Progenitor cell of endocrine pancreas (in vitro differentiated cells): ENCODE measurements at regions not wholly inside any gene's neighbourhood (a gene's known extent, or its start where the extent isn't known, plus 50 kb on each side); places are given as distances from the start of the nearest gene placed in this dataset.

Experiments
- DNase-seq: peaks from one replicate; pipeline ENCODE4 v3.0.0; 2021; ENCODE audit warnings: low spot score; ENCODE audit not compliant: unreplicated experiment
- H3K27ac Mint-ChIP-seq: 2 replicates; pipeline ENCODE4 v1.8.0; 2021; ENCODE audit warnings: mild to moderate bottlenecking, moderate library complexity, mixed read lengths
- H3K27me3 Mint-ChIP-seq: 2 replicates; pipeline ENCODE4 v1.8.0; 2021; ENCODE audit warnings: mixed read lengths
- H3K36me3 Mint-ChIP-seq: 2 replicates; pipeline ENCODE4 v1.8.0; 2022; ENCODE audit warnings: mixed read lengths; ENCODE audit not compliant: insufficient read depth
- H3K4me1 Mint-ChIP-seq: 2 replicates; pipeline ENCODE4 v1.8.0; 2021; ENCODE audit warnings: low read depth, mixed read lengths
- H3K4me3 Mint-ChIP-seq: 2 replicates; pipeline ENCODE4 v1.8.0; 2021; ENCODE audit warnings: low read depth, mild to moderate bottlenecking, moderate library complexity, mixed read lengths
- H3K9me3 Mint-ChIP-seq: 2 replicates; pipeline ENCODE4 v1.8.0; 2021; ENCODE audit warnings: low read depth, mixed read lengths
- TF ChIP-seq, protein P1 (sequence below): fragments of 200-600 bp; sonication (generic); IDR thresholded peaks from one replicate; pipeline ENCODE4 v1.5.0; 2021; ENCODE audit warnings: antibody characterized with exemption, mild to moderate bottlenecking; ENCODE audit not compliant: unreplicated experiment

DNA sequence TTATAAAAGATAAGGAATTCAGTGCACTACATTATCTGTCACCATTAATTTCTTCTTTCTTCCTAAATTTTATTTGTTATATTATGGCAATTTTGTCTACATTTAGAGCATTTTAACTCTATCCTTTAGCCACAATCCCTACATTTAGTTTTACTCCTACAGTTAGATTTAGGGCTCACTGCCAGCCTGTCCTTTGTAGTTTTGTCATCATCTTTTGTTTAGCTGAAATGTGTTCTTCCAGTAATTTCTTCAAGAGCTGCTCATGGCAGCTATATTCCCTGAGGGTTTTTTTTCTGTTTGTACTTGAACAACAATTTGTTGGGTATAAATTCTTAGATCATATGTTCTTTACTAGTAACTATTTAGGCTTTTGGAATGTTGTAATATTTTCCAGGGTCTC is 72.7 kb upstream of the B3GAT2 start:
- H3K36me3 Mint-ChIP-seq, result no peaks in the 10 kb centered on the region
- H3K27me3 Mint-ChIP-seq, result no peaks in the 10 kb centered on the region
- TF ChIP-seq, protein P1, sequence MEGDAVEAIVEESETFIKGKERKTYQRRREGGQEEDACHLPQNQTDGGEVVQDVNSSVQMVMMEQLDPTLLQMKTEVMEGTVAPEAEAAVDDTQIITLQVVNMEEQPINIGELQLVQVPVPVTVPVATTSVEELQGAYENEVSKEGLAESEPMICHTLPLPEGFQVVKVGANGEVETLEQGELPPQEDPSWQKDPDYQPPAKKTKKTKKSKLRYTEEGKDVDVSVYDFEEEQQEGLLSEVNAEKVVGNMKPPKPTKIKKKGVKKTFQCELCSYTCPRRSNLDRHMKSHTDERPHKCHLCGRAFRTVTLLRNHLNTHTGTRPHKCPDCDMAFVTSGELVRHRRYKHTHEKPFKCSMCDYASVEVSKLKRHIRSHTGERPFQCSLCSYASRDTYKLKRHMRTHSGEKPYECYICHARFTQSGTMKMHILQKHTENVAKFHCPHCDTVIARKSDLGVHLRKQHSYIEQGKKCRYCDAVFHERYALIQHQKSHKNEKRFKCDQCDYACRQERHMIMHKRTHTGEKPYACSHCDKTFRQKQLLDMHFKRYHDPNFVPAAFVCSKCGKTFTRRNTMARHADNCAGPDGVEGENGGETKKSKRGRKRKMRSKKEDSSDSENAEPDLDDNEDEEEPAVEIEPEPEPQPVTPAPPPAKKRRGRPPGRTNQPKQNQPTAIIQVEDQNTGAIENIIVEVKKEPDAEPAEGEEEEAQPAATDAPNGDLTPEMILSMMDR, result no peak
- DNase-seq, result no peak
- H3K4me3 Mint-ChIP-seq, result no peak overlapping the region
- H3K9me3 Mint-ChIP-seq, result peaks cover 11% of the 10 kb centered on the region
- H3K4me1 Mint-ChIP-seq, result peaks cover 27% of the 10 kb centered on the region
- no peak overlapping the region for H3K27ac Mint-ChIP-seq

DNA sequence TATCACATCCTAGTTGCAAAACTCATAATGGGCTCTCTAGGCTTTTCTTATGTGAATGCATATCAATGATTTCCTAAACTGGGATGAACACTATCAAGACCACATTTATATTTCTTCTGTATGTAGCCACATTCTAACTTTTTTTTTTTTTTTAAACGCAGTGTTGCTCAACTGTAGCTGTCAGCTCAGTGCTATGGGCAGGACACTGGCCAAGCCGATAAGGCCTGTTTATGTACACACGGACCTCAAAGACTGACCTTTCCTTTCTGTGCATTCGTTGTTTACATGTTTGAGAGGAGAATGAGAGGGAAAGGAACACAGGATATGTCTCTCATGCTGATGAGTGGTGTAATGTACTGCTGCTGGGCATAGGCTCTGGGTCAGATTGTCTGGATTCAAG is 75.1 kb upstream of the B3GAT2 start:
- no peak for DNase-seq
- Mint-ChIP-seq H3K9me3 (peaks cover 5% of the 10 kb centered on the region), H3K27ac (no peak overlapping the region), H3K4me3 (no peak overlapping the region), H3K36me3 (no peaks in the 10 kb centered on the region), H3K4me1 (peaks cover 36% of the 10 kb centered on the region), H3K27me3 (no peaks in the 10 kb centered on the region)
- TF ChIP-seq, protein P1, result no peak

DNA sequence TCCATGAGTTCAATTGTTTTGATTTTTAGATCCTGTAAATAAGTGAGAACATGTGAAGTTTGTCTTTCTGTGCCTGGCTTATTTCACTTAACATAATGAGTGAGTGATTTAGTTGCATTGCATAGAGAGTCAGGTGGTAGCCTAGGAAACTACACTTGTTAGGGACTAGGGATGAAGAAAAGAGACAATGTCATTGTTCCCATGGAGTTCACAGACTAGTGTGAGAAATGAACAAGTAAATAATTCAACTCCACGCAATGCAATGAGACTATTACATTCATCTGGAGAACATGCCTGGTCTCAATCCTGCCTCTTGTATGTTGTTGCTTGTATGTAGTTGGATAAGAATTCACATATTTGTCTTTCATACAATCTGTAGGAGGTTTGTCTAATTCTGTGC is 76.3 kb upstream of the B3GAT2 start:
- peaks cover under 1% of the 10 kb centered on the region for H3K27me3 Mint-ChIP-seq
- H3K4me1 Mint-ChIP-seq, result peaks cover 36% of the 10 kb centered on the region
- DNase-seq, result no peak
- no peaks in the 10 kb centered on the region for H3K9me3 Mint-ChIP-seq
- TF ChIP-seq, protein P1, result no peak
- H3K4me3 Mint-ChIP-seq, result no peak overlapping the region
- no peak overlapping the region for H3K27ac Mint-ChIP-seq
- H3K36me3 Mint-ChIP-seq, result no peaks in the 10 kb centered on the region

DNA sequence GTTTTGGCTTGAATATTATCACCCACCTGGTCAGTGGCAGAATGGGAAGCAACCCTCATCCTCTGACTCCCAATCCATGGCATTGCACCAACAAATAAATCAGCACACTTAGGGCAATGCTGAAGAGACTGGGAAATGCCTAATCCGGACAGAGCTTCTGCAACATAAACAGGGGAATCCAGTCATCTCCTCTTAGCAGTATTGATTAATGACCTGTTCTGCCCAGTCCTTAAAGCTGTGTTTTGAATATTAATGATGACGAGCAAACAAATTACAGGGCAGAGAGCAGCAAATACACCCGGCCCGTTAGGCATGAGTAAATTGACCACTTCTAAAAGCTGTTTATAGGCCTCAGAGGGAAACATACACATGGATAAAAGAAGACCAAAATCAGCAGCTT is 77.0 kb upstream of the B3GAT2 start:
- H3K4me1 Mint-ChIP-seq, result peaks cover 34% of the 10 kb centered on the region
- H3K27ac Mint-ChIP-seq, result peak overlapping the region; percentile 57
- peaks cover 8% of the 10 kb centered on the region for H3K27me3 Mint-ChIP-seq
- H3K4me3 Mint-ChIP-seq, result no peak overlapping the region
- DNase-seq, result no peak
- TF ChIP-seq, protein P1, result no peak
- no peaks in the 10 kb centered on the region for H3K36me3 Mint-ChIP-seq
- H3K9me3 Mint-ChIP-seq, result no peaks in the 10 kb centered on the region

DNA sequence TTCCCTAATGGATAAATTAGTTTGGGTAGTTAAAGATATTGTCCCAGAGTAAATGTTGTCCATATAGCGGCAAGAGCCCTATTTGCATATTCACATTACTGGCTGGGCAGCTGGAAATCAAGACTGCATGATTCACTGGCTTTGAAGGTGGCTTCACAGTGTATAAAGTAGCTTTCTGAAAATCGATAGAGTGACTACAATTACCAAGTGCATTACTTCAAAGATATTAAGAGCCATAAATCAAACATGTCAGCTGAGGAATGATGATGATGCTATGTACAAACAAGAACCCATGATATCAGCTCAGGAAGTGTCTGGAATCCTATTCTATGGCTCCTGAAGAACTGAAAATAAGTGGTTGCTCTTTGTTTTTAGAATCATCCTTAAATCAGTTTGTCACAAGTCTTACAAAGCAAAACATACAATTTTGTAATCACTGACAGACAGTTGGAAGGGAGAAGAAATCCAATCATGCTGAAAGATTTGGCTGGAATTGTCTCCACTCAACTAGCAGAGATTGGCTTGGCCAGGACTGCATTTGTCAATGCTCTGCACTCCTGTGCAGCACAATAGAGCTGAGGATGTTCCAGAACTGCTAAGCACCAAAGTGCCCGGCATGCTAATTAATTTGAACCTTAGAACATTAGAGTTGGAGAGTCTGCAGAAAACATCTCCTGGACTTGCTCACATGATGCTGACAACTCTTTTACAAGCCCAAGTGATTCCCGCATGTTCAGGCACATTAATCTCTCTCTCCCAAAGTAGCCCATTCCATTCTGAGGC is 77.9 kb upstream of the B3GAT2 start:
- peaks cover 34% of the 10 kb centered on the region for H3K4me1 Mint-ChIP-seq
- DNase-seq, result no peak
- no peaks in the 10 kb centered on the region for H3K9me3 Mint-ChIP-seq
- H3K4me3 Mint-ChIP-seq, result no peak overlapping the region
- H3K36me3 Mint-ChIP-seq, result no peaks in the 10 kb centered on the region
- peaks cover 12% of the 10 kb centered on the region for H3K27me3 Mint-ChIP-seq
- no peak overlapping the region for H3K27ac Mint-ChIP-seq
- TF ChIP-seq, protein P1, result no peak
